HG03521 (cell line): ENCODE measurements at regions not wholly inside any gene's neighbourhood (a gene's known extent, or its start where the extent isn't known, plus 50 kb on each side); places are given as distances from the start of the nearest gene placed in this dataset.

Source experiments
- ATAC-seq: cut with Tn5 transposase; IDR thresholded peaks from one replicate; pipeline ENCODE4 v1.9.1; 2021; ENCODE audit warnings: mild to moderate bottlenecking, moderate library complexity; ENCODE audit not compliant: unreplicated experiment

DNA sequence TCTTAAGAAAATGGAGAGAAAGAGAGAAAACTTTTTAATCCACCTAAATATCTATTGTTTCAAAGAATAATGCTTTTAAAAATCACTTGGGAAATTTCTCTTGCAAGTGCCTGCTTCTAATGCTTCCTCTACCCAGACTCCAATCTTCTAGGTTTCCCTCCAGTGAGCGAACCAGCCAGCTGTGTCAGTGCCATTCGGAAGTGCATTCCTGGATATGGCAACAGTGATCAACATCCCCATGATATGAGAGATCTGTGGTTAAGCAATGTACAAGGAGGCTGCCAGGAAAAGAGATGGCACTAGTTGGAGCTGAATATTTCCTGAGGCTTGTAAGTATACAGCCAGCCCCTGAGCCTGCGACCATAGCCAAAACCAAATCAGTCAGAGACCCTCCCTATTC is 53.3 kb upstream of the KCNMB2 start:
- ATAC-seq: no peak

DNA sequence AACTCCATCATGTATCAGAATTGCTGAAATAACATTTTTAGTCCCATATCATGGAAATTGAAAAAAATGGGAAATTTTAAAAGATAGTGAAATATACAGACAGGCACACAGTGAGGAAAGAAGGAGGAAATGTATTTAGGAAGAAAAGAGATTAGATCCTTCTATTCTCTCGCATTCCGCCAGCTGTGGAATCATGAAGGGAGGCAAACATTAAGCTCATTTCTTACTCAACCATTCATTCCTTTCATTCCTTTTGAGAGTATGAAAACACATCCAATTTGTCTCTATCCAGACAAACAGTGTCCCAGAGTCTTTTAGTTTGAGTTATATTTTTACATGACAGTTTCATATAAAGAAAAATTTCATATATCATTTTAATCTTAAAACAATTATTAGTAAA is 52.5 kb upstream of the KCNMB2 start:
- no peak for ATAC-seq

DNA sequence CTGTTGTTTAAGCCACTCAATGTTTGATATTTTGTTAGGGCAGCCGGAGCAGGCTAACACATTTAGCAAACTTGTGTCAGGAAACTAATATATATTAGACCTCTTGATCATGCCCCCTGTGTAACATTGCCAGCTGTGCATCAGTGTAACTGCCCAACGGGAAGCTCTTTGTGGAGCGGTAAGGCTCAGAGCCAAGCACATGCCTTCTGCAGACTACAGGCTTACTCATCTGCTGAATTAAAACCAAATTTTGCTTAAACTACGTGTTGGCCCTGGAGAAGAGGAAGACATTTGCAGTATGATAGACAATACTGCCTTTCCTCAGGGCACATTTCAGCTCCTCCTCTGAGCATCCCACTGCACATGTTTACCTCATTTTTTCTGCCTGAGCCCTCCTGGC is 50.5 kb upstream of the KCNMB2 start:
- no peak for ATAC-seq
